H9 (cell line): ENCODE measurements at regions not wholly inside any gene's neighbourhood (a gene's known extent, or its start where the extent isn't known, plus 50 kb on each side); places are given as distances from the start of the nearest gene placed in this dataset.

ENCODE experiments used
- DNase-seq: peaks from one replicate; pipeline ENCODE4 v3.0.0-alpha.2; 2017
- H2AFZ ChIP-seq: one replicate; pipeline ENCODE4 v1.6.1; 2013; ENCODE audit warnings: mild to moderate bottlenecking, low read length, control low read depth, moderate library complexity
- H2AK5ac ChIP-seq: 2 replicates; pipeline ENCODE4 v1.6.1; 2013; ENCODE audit warnings: low read length, control low read depth, mixed read lengths; ENCODE audit not compliant: insufficient read length
- H2BK120ac ChIP-seq: one replicate; pipeline ENCODE4 v1.6.1; 2013; ENCODE audit warnings: low read depth, mild to moderate bottlenecking, low read length, control low read depth, inconsistent platforms; ENCODE audit not compliant: poor library complexity, severe bottlenecking
- H2BK12ac ChIP-seq: 2 replicates; pipeline ENCODE4 v1.6.1; 2013; ENCODE audit warnings: low read length, control low read depth, mixed read lengths, low read depth; ENCODE audit not compliant: insufficient read length
- H2BK15ac ChIP-seq: 2 replicates; pipeline ENCODE4 v1.6.1; 2013; ENCODE audit warnings: low read depth, low read length, control low read depth
- H2BK20ac ChIP-seq: one replicate; pipeline ENCODE4 v1.6.1; 2013; ENCODE audit warnings: low read depth, mild to moderate bottlenecking, low read length, control low read depth, inconsistent platforms; ENCODE audit not compliant: poor library complexity, severe bottlenecking
- H2BK5ac ChIP-seq: 2 replicates; pipeline ENCODE4 v1.6.1; 2013; ENCODE audit warnings: low read length, control low read depth, mixed read lengths; ENCODE audit not compliant: insufficient read length
- H3K14ac ChIP-seq: 2 replicates; pipeline ENCODE4 v1.6.1; 2013; ENCODE audit warnings: low read length, control low read depth; ENCODE audit not compliant: insufficient read depth
- H3K18ac ChIP-seq: 2 replicates; pipeline ENCODE4 v1.6.1; 2013; ENCODE audit warnings: low read depth, mild to moderate bottlenecking, mixed read lengths, low read length, control low read depth; ENCODE audit not compliant: insufficient read length
- H3K23ac ChIP-seq: 2 replicates; pipeline ENCODE4 v1.6.1; 2013; ENCODE audit warnings: low read length, control low read depth, mixed read lengths, low read depth; ENCODE audit not compliant: insufficient read length
- H3K23me2 ChIP-seq: 2 replicates; pipeline ENCODE4 v1.6.1; 2013; ENCODE audit warnings: low read depth, mild to moderate bottlenecking, mixed read lengths, low read length, control low read depth; ENCODE audit not compliant: insufficient read length, poor library complexity, severe bottlenecking
- H3K27ac ChIP-seq: 2 replicates; pipeline ENCODE4 v1.5.1; 2013; ENCODE audit warnings: low read length, control low read depth, mixed read lengths, low read depth; ENCODE audit not compliant: insufficient read length
- H3K27me3 ChIP-seq: 2 replicates; pipeline ENCODE4 v1.6.1; 2013; ENCODE audit warnings: low read length, control low read depth, inconsistent platforms; ENCODE audit not compliant: insufficient read depth
- H3K4ac ChIP-seq: 2 replicates; pipeline ENCODE4 v1.6.1; 2013; ENCODE audit warnings: low read depth, mild to moderate bottlenecking, control low read depth, inconsistent platforms, low read length, moderate library complexity
- H3K4me1 ChIP-seq: 2 replicates; pipeline ENCODE4 v1.6.1; 2013; ENCODE audit warnings: low read length, control low read depth, inconsistent platforms; ENCODE audit not compliant: insufficient read depth
- H3K4me2 ChIP-seq: 2 replicates; pipeline ENCODE4 v1.6.1; 2013; ENCODE audit warnings: low read length, control low read depth, mixed read lengths; ENCODE audit not compliant: insufficient read length, insufficient read depth
- H3K56ac ChIP-seq: 2 replicates; pipeline ENCODE4 v1.6.1; 2013; ENCODE audit warnings: low read depth, mild to moderate bottlenecking, mixed read lengths, low read length, control low read depth; ENCODE audit not compliant: insufficient read length
- H3K79me1 ChIP-seq: 2 replicates; pipeline ENCODE4 v1.6.1; 2013; ENCODE audit warnings: low read depth, mild to moderate bottlenecking, moderate library complexity, low read length, control low read depth, inconsistent platforms; ENCODE audit not compliant: insufficient read depth, poor library complexity, severe bottlenecking
- H3K79me2 ChIP-seq: 2 replicates; pipeline ENCODE4 v1.6.1; 2013; ENCODE audit warnings: low read length, control low read depth, inconsistent platforms; ENCODE audit not compliant: insufficient read depth
- H3K9ac ChIP-seq: 2 replicates; pipeline ENCODE4 v1.6.1; 2013; ENCODE audit warnings: low read length, control low read depth, mixed read lengths; ENCODE audit not compliant: insufficient read length; ENCODE audit errors: extremely low read depth
- H3K9me3 ChIP-seq: one replicate; pipeline ENCODE4 v1.6.1; 2013; ENCODE audit warnings: low read depth, low read length, inconsistent platforms; ENCODE audit not compliant: control insufficient read depth
- H3T11ph ChIP-seq: one replicate; pipeline ENCODE4 v1.6.1; 2013; ENCODE audit warnings: mild to moderate bottlenecking, low read length, control low read depth, inconsistent platforms
- H4K20me1 ChIP-seq: one replicate; pipeline ENCODE4 v1.6.1; 2013; ENCODE audit not compliant: control insufficient read depth, insufficient read length, insufficient read depth
- H4K5ac ChIP-seq: 2 replicates; pipeline ENCODE4 v1.6.1; 2013; ENCODE audit warnings: low read depth, mild to moderate bottlenecking, mixed read lengths, low read length, control low read depth; ENCODE audit not compliant: insufficient read length
- H4K8ac ChIP-seq: replicated peaks from 2 replicates; pipeline ENCODE4 v1.6.1; 2013; ENCODE audit warnings: low read length, control low read depth, mixed read lengths, low read depth; ENCODE audit not compliant: insufficient read length
- H4K91ac ChIP-seq: 2 replicates; pipeline ENCODE4 v1.6.1; 2013; ENCODE audit warnings: low read depth, mild to moderate bottlenecking, moderate library complexity, mixed read lengths, low read length, control low read depth; ENCODE audit not compliant: insufficient read length
- H3K27ac Mint-ChIP-seq, 3 experiments: 2 replicates in 2 of 3; 3 replicates in 1 of 3; pipeline ENCODE4 v1.8.0; 2020 to 2021; ENCODE audit warnings: mixed read lengths in 3 of 3, mild to moderate bottlenecking in 1 of 3, moderate library complexity in 1 of 3
- H3K27me3 Mint-ChIP-seq: 2 replicates; pipeline ENCODE4 v1.8.0; 2021; ENCODE audit warnings: low read depth, mild to moderate bottlenecking, moderate library complexity, mixed read lengths
- H3K36me3 Mint-ChIP-seq, 3 experiments: 2 replicates in 2 of 3; 3 replicates in 1 of 3; pipeline ENCODE4 v1.8.0; 2020 to 2021; ENCODE audit warnings: low read depth in 3 of 3, mixed read lengths in 3 of 3; ENCODE audit not compliant: insufficient read depth in 1 of 3
- H3K4me1 Mint-ChIP-seq, 2 experiments: 2 replicates each; pipeline ENCODE4 v1.8.0; 2020; ENCODE audit warnings: mixed read lengths in 2 of 2
- H3K4me3 Mint-ChIP-seq, 2 experiments: 2 replicates in 1 of 2; 3 replicates in 1 of 2; pipeline ENCODE4 v1.8.0; 2020 to 2021; ENCODE audit warnings: mild to moderate bottlenecking in 2 of 2, mixed read lengths in 2 of 2, moderate library complexity in 1 of 2
- H3K9me3 Mint-ChIP-seq, 2 experiments: 2 replicates in 1 of 2; 3 replicates in 1 of 2; pipeline ENCODE4 v1.8.0; 2020; ENCODE audit warnings: mild to moderate bottlenecking in 2 of 2, mixed read lengths in 2 of 2, moderate library complexity in 1 of 2
- CTCF ChIP-seq: fragments of 200-600 bp; sonication (generic); conservative IDR thresholded peaks from 3 replicates; pipeline ENCODE4 v1.8.0; 2021; ENCODE audit warnings: antibody characterized with exemption, mild to moderate bottlenecking
- WGBS: extraction: QIAGEN DNeasy Blood & Tissue Kit; methylation state at CpG from one replicate; pipeline ENCODE4 v1.1.7; 2013; ENCODE audit warnings: missing lambda C conversion rate, low lambda C conversion rate, mixed read lengths; ENCODE audit not compliant: insufficient read length; ENCODE audit errors: extremely low coverage; 5-methylcytosine and 5-hydroxymethylcytosine counted together

- H3T11ph ChIP-seq = no peak overlapping the region
- H3K79me1 ChIP-seq = no peaks in the 10 kb centered on the region
- no peak for DNase-seq
- no CpG with 5 or more reads among the region's 3 CpGs for WGBS
- H2BK15ac ChIP-seq = no peak overlapping the region
- no peaks in the 10 kb centered on the region for H3K27me3 Mint-ChIP-seq
- H3K23me2 ChIP-seq = no peaks in the 10 kb centered on the region
- H4K91ac ChIP-seq = no peak overlapping the region
- H3K36me3 Mint-ChIP-seq = no peaks in the 10 kb centered on the region
- H3K9ac ChIP-seq = no peak overlapping the region
- no peak overlapping the region for H3K27ac ChIP-seq
- no peaks in the 10 kb centered on the region for H4K20me1 ChIP-seq
- H3K18ac ChIP-seq = no peak overlapping the region
- H2BK12ac ChIP-seq = no peak overlapping the region
- no peak overlapping the region for H3K27ac Mint-ChIP-seq
- no peaks in the 10 kb centered on the region for H3K79me2 ChIP-seq
- H3K27me3 ChIP-seq = no peaks in the 10 kb centered on the region
- H3K14ac ChIP-seq = no peak overlapping the region
- H3K9me3 ChIP-seq = no peaks in the 10 kb centered on the region
- H3K56ac ChIP-seq = no peak overlapping the region
- H2BK5ac ChIP-seq = no peak overlapping the region
- no peak overlapping the region for H2AK5ac ChIP-seq
- no peaks in the 10 kb centered on the region for H3K4me1 ChIP-seq
- no peaks in the 10 kb centered on the region for H3K9me3 Mint-ChIP-seq
- no peaks in the 10 kb centered on the region for H3K4me1 Mint-ChIP-seq
- no peak for TF ChIP-seq CTCF
- no peak overlapping the region for H4K5ac ChIP-seq
- no peak overlapping the region for H3K4me2 ChIP-seq
- H3K4ac ChIP-seq = no peak overlapping the region
- H3K4me3 Mint-ChIP-seq = no peak overlapping the region
- H2AFZ ChIP-seq = no peak overlapping the region
- no peak overlapping the region for H2BK120ac ChIP-seq
- no peak overlapping the region for H2BK20ac ChIP-seq
- H3K23ac ChIP-seq = no peak overlapping the region
- no peak overlapping the region for H4K8ac ChIP-seq
Measured at GRCh38 chr6:74914888-74915287, 291.0 kb downstream of the COL12A1 start.
